ENCODE measurements at regions not wholly inside any gene's neighbourhood (a gene's known extent, or its start where the extent isn't known, plus 50 kb on each side); places are given as distances from the start of the nearest gene placed in this dataset.
A peak's percentile ranks its signal among the peaks of the same experiment; 100 is the strongest.
"Not testable (repeated sequence)": the region's sequence is repeated elsewhere in the genome, so short reads cannot be mapped to it uniquely, and the experiment has no call there.

DNA sequence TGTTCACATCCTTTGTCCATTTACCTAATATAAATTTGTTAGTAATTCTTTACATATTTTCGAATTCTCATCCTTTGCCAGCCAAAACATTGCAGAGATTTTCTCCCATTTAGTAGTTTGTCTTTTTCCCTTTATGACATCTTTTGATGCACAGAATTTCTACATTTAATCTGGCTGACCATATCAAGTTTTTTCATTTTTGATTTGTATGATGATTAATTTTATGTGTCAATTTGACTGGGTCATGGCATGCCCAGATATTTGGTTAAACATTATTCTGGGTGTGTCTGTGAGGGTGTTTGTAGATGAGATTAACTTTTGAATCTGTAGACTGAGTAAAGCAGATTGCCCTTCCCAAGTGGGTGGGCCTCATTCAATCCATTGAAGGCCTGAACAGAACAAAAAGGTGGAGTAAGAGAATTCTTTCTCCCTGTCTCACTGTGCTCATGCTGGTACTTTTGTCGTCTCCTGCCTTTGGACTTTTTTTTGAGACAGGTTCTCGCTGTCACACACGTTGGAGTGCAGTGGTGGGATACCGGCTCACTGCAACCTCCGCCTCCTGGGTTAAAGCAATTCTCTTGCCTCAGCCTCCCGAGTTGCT is 72.1 kb upstream of the EPB41L1 start:
- DNase-seq (peak; percentile 44), ATAC-seq (no peak)
- H3K9ac ChIP-seq (ENCODE audit: low read length), result no peak overlapping the region
- no peak overlapping the region for H3K4me3 ChIP-seq (ENCODE audit: low read length)
- no peak overlapping the region for H3K4me2 ChIP-seq (ENCODE audit: low read length)
- H3K27me3 ChIP-seq (ENCODE audit: low read length), result no peaks in the 10 kb centered on the region
- H3K9me3 ChIP-seq (ENCODE audit: low read length), result no peaks in the 10 kb centered on the region
- H4K20me1 ChIP-seq (ENCODE audit: low read length), result no peaks in the 10 kb centered on the region
- ChIA-PET POLR2A (ENCODE audit: unreplicated experiment) (no interaction called here), CTCF (interaction anchor here (0.7 kb wide), 1 partner anchor 777 kb away, joined by 3 read pairs; no protein-coding TSS in a partner anchor)
- BruUV-seq (replicated peaks), result no TSS peak
- H3F3A ChIP-seq (ENCODE audit: low read length, unreplicated experiment), result peaks cover 9% of the 10 kb centered on the region
- peaks cover 51% of the 10 kb centered on the region for H3K4me1 ChIP-seq (ENCODE audit: insufficient read depth, low read length)
- H3K27ac ChIP-seq (ENCODE audit: low read length), result peak overlapping the region; percentile 31
- intact Hi-C loops (cut with micrococcal nuclease), result no loop called here
- no peaks in the 10 kb centered on the region for H3K79me2 ChIP-seq (ENCODE audit: low read length)
- no peak overlapping the region for H2AFZ ChIP-seq (ENCODE audit: low read length)
- H3K36me3 ChIP-seq (ENCODE audit: low read depth, low read length), result no peaks in the 10 kb centered on the region
- H3K9me2 ChIP-seq (replicated peaks; ENCODE audit: low read length), result no peaks in the 10 kb centered on the region
- TF ChIP-seq EZH2 (IDR thresholded peaks at IDR 0.05; ENCODE audit: low read length, unreplicated experiment) (no peak), EZH2phosphoT487 (IDR thresholded peaks at IDR 0.05; ENCODE audit: borderline replicate concordance, low read length) (no peak)
- TF ChIP-seq, protein P1, sequence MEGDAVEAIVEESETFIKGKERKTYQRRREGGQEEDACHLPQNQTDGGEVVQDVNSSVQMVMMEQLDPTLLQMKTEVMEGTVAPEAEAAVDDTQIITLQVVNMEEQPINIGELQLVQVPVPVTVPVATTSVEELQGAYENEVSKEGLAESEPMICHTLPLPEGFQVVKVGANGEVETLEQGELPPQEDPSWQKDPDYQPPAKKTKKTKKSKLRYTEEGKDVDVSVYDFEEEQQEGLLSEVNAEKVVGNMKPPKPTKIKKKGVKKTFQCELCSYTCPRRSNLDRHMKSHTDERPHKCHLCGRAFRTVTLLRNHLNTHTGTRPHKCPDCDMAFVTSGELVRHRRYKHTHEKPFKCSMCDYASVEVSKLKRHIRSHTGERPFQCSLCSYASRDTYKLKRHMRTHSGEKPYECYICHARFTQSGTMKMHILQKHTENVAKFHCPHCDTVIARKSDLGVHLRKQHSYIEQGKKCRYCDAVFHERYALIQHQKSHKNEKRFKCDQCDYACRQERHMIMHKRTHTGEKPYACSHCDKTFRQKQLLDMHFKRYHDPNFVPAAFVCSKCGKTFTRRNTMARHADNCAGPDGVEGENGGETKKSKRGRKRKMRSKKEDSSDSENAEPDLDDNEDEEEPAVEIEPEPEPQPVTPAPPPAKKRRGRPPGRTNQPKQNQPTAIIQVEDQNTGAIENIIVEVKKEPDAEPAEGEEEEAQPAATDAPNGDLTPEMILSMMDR (conservative IDR thresholded peaks at IDR 0.05; ENCODE audit: low read depth, low read length), result no peak

DNA sequence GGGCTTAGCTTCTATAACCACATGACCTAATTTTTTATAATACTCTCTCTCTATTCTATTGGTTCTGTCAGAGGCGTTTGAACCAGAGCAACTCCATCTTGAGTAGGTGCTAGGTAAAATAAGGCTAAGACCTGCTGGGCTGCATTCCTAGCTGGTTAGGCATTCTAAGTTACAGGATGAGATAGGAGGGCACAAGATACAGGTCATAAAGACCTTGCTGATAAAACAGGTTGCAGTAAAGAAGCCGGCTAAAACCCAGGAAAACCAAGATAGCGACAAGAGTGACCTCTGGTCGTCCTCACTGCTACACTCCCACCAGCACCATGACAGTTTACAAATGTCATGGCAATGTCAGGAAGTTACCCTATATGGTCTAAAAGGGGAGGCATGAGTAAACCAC is 71.3 kb upstream of the EPB41L1 start:
- H4K20me1 ChIP-seq (ENCODE audit: low read length); H3K4me3 ChIP-seq (ENCODE audit: low read length); H3F3A ChIP-seq (ENCODE audit: low read length, unreplicated experiment); POLR2A ChIA-PET (ENCODE audit: unreplicated experiment); H2AFZ ChIP-seq (ENCODE audit: low read length); H3K27me3 ChIP-seq (ENCODE audit: low read length); H3K9me3 ChIP-seq (ENCODE audit: low read length); H3K4me2 ChIP-seq (ENCODE audit: low read length); H3K79me2 ChIP-seq (ENCODE audit: low read length); H3K9ac ChIP-seq (ENCODE audit: low read length); H3K36me3 ChIP-seq (ENCODE audit: low read depth, low read length); ATAC-seq; intact Hi-C loops (cut with micrococcal nuclease); BruUV-seq (replicated peaks); H3K9me2 ChIP-seq (replicated peaks; ENCODE audit: low read length): not testable (repeated sequence)
- CTCF ChIA-PET, result interaction anchor here (0.7 kb wide), 2 partner anchors 19 to 778 kb away, joined by 3 read pairs; no protein-coding TSS in a partner anchor
- Histone ChIP-seq H3K27ac (ENCODE audit: low read length) (peak overlapping the region; percentile 31; the same call in 1 of the 2 replicates), H3K4me1 (ENCODE audit: insufficient read depth, low read length) (peaks cover 55% of the 10 kb centered on the region)
- peak; percentile 71 for DNase-seq

DNA sequence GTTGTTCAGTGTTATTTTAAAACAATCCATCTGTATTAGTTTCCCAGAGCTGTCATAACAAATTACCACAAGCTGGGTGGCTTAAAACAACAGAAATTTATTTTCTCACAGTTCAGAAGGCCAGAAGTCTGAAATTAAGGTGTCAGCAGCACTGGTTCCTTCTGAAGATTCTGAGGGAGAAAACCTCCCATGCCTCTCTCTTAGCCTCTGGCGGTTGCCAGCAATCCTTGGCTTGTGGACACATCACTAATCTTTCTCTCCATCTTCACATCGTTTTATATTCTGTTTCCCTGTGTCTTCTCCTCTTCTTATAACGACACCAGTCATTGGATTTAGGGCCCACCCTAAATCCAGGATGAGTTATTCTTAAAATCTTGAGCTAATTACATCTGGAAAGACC is 70.2 kb upstream of the EPB41L1 start:
- H3K9ac ChIP-seq (ENCODE audit: low read length), result no peak overlapping the region
- H3K27ac ChIP-seq (ENCODE audit: low read length), result peak overlapping the region; percentile 98
- H3K4me3 ChIP-seq (ENCODE audit: low read length), result no peak overlapping the region
- BruUV-seq (replicated peaks), result no TSS peak
- DNase-seq, result no peak
- H3K9me3 ChIP-seq (ENCODE audit: low read length), result no peaks in the 10 kb centered on the region
- peaks cover 55% of the 10 kb centered on the region for H3K4me1 ChIP-seq (ENCODE audit: insufficient read depth, low read length)
- CTCF ChIA-PET, result no interaction called here
- H3K27me3 ChIP-seq (ENCODE audit: low read length), result no peaks in the 10 kb centered on the region
- H2AFZ ChIP-seq (ENCODE audit: low read length), result no peak overlapping the region
- no peak overlapping the region for H3K4me2 ChIP-seq (ENCODE audit: low read length)
- H4K20me1 ChIP-seq (ENCODE audit: low read length), result no peaks in the 10 kb centered on the region
- no peaks in the 10 kb centered on the region for H3K9me2 ChIP-seq (replicated peaks; ENCODE audit: low read length)
- POLR2A ChIA-PET (ENCODE audit: unreplicated experiment), result interaction anchor here (1.0 kb wide), 1 partner anchor 19 kb away, joined by 9 read pairs; no protein-coding TSS in a partner anchor
- no peak for TF ChIP-seq EZH2phosphoT487 (IDR thresholded peaks at IDR 0.05; ENCODE audit: borderline replicate concordance, low read length)
- TF ChIP-seq, protein P1 (conservative IDR thresholded peaks at IDR 0.05; ENCODE audit: low read depth, low read length), result no peak
- TF ChIP-seq EZH2 (IDR thresholded peaks at IDR 0.05; ENCODE audit: low read length, unreplicated experiment), result no peak
- no peaks in the 10 kb centered on the region for H3K36me3 ChIP-seq (ENCODE audit: low read depth, low read length)
- H3K79me2 ChIP-seq (ENCODE audit: low read length), result no peaks in the 10 kb centered on the region
- peaks cover 9% of the 10 kb centered on the region for H3F3A ChIP-seq (ENCODE audit: low read length, unreplicated experiment)
- ATAC-seq, result no peak
- intact Hi-C loops (cut with micrococcal nuclease), result no loop called here

All from PC-3 (cell line).